Peyer's patch (tissue), 4 donors: ENCODE measurements at regions not wholly inside any gene's neighbourhood (a gene's known extent, or its start where the extent isn't known, plus 50 kb on each side); places are given as distances from the start of the nearest gene placed in this dataset.

Experiments
- DNase-seq, 3 donors: peaks; one replicate each; pipeline ENCODE4 v3.0.0-alpha.2; 2017 to 2019
- H3K27ac ChIP-seq, 4 donors: fragments of 200-600 bp; sonication (generic); one replicate each; pipeline ENCODE4 v1.5.1; 2016 to 2019
- H3K27me3 ChIP-seq, 2 donors: fragments of 200-600 bp; sonication (generic); one replicate each; pipeline ENCODE4 v1.5.1; 2019
- H3K36me3 ChIP-seq, 3 donors: fragments of 200-600 bp; sonication (generic); one replicate each; pipeline ENCODE4 v1.5.1; 2016 to 2019
- H3K4me1 ChIP-seq, 4 donors: fragments of 200-600 bp; sonication (generic); one replicate each; pipeline ENCODE4 v1.5.1; 2016 to 2019
- H3K4me3 ChIP-seq, 4 donors: fragments of 200-600 bp; sonication (generic); 1 replicate in 3 of 4; 2 replicates in 1 of 4; pipeline ENCODE4 v1.5.1; 2016 to 2019; ENCODE audit warnings: mild to moderate bottlenecking in 1 of 4
- H3K9me3 ChIP-seq, 4 donors: fragments of 200-600 bp; sonication (generic); one replicate each; pipeline ENCODE4 v1.5.1; 2016 to 2019; ENCODE audit warnings: mild to moderate bottlenecking in 1 of 4
- POLR2A ChIP-seq, 2 donors: fragments of 450-650 bp; IDR thresholded peaks; one replicate each; pipeline ENCODE4 v1.5.1; 2017; ENCODE audit warnings: antibody characterized with exemption in 2 of 2, mild to moderate bottlenecking in 2 of 2, moderate library complexity in 2 of 2
- TF ChIP-seq, protein P1 (sequence below), 6 experiments: fragments of 450-650 bp in 4 of 6; fragments of 200-600 bp in 2 of 6; sonication (generic) in 1 of 6; IDR thresholded peaks; one replicate each; pipeline ENCODE4 v1.5.1; 2017 to 2019; ENCODE audit warnings: antibody characterized with exemption in 6 of 6, mild to moderate bottlenecking in 3 of 6, moderate library complexity in 1 of 6

DNA sequence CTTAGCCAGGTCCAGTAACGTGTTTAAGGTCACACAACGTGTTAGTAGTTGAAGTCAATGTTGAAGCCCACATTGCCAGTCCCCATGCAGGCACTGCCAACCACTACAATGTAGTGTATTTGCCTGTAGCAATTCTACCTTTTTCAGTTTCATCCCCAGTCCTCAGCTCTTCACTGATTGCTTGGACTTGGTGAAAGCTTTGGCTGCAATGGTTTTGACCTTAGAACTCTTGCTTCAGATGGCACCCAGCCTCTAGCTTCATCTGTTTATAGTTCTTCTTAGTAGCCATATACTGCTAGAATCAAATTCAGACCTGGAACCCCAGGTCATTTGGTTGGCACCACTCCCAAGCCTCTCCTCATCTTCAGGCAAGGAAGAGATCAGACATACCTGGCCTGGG is 345.4 kb upstream of the SEMA6D start:
- H3K36me3 ChIP-seq = no peaks in the 10 kb centered on the region
- no peaks in the 10 kb centered on the region for H3K27me3 ChIP-seq
- no peak overlapping the region for H3K27ac ChIP-seq
- no peak overlapping the region for H3K4me3 ChIP-seq
- no peaks in the 10 kb centered on the region for H3K9me3 ChIP-seq
- no peaks in the 10 kb centered on the region for H3K4me1 ChIP-seq
- TF ChIP-seq POLR2A (IDR thresholded peaks at IDR 0.05) = no peak
- TF ChIP-seq, protein P1, sequence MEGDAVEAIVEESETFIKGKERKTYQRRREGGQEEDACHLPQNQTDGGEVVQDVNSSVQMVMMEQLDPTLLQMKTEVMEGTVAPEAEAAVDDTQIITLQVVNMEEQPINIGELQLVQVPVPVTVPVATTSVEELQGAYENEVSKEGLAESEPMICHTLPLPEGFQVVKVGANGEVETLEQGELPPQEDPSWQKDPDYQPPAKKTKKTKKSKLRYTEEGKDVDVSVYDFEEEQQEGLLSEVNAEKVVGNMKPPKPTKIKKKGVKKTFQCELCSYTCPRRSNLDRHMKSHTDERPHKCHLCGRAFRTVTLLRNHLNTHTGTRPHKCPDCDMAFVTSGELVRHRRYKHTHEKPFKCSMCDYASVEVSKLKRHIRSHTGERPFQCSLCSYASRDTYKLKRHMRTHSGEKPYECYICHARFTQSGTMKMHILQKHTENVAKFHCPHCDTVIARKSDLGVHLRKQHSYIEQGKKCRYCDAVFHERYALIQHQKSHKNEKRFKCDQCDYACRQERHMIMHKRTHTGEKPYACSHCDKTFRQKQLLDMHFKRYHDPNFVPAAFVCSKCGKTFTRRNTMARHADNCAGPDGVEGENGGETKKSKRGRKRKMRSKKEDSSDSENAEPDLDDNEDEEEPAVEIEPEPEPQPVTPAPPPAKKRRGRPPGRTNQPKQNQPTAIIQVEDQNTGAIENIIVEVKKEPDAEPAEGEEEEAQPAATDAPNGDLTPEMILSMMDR (IDR thresholded peaks at IDR 0.05) = no peak
- no peak for DNase-seq

GRCh38 chr15:47374222-47374621 is 343.1 kb upstream of the SEMA6D start:
- Histone ChIP-seq H3K27me3 (no peaks in the 10 kb centered on the region), H3K27ac (no peak overlapping the region), H3K9me3 (no peaks in the 10 kb centered on the region), H3K36me3 (no peaks in the 10 kb centered on the region), H3K4me3 (no peak overlapping the region), H3K4me1 (no peaks in the 10 kb centered on the region)
- DNase-seq = no peak
- TF ChIP-seq, protein P1 (IDR thresholded peaks at IDR 0.05) = peak in 1 of 6 experiments; percentile 27
- no peak for TF ChIP-seq POLR2A (IDR thresholded peaks at IDR 0.05)

DNA sequence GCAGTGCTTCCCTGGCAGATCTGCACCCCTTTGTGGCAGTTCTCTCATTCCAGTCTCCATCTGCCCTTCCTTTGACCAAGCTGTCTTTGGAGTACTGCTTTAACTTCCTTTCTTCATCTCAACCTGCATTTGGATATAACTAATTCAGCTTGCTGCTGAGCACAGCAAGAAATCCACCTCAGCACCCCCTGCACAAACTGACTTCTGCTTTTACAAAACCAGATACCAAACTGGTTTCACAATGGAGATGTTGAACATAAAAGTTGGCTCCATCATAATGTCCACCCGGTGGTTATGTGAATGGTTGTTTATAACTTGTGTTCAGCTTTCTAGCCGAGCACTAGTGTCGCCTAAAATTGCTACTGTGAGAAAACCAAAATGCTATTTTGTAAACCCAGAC is 341.1 kb upstream of the SEMA6D start:
- no peak overlapping the region for H3K4me3 ChIP-seq
- no peak overlapping the region for H3K27ac ChIP-seq
- no peaks in the 10 kb centered on the region for H3K27me3 ChIP-seq
- no peaks in the 10 kb centered on the region for H3K36me3 ChIP-seq
- no peaks in the 10 kb centered on the region for H3K9me3 ChIP-seq
- TF ChIP-seq, protein P1 (IDR thresholded peaks at IDR 0.05) = no peak
- no peak for TF ChIP-seq POLR2A (IDR thresholded peaks at IDR 0.05)
- H3K4me1 ChIP-seq = no peaks in the 10 kb centered on the region
- no peak for DNase-seq

DNA sequence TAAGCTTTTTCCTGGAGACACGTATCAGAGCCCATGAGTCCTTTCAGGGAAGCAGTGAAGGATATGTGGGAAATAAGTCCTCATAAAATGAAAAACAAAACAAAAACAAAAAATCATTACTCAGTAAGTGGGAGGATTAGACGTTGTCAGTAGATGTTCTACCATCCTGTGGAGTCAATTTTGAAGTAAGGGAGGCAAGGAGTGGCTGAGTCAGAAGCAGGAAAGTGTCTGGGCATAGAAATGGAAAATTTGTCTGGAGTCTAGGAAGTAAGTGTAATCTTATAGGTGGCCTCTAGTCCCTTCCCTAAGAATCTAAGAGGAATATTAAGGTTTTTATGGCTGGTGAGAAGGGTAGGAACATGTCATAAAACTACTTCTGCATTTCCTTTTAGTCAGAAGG is 339.8 kb upstream of the SEMA6D start:
- no peaks in the 10 kb centered on the region for H3K4me1 ChIP-seq
- H3K9me3 ChIP-seq = no peaks in the 10 kb centered on the region
- H3K36me3 ChIP-seq = no peaks in the 10 kb centered on the region
- no peak overlapping the region for H3K4me3 ChIP-seq
- TF ChIP-seq, protein P1 (IDR thresholded peaks at IDR 0.05) = no peak
- TF ChIP-seq POLR2A (IDR thresholded peaks at IDR 0.05) = no peak
- H3K27ac ChIP-seq = no peak overlapping the region
- H3K27me3 ChIP-seq = no peaks in the 10 kb centered on the region
- DNase-seq = no peak

GRCh38 chr15:47378527-47378926 is 338.8 kb upstream of the SEMA6D start:
- Histone ChIP-seq H3K36me3 (no peaks in the 10 kb centered on the region), H3K27ac (no peak overlapping the region), H3K4me1 (no peaks in the 10 kb centered on the region), H3K27me3 (no peaks in the 10 kb centered on the region), H3K9me3 (no peaks in the 10 kb centered on the region), H3K4me3 (no peak overlapping the region)
- no peak for DNase-seq
- TF ChIP-seq POLR2A (IDR thresholded peaks at IDR 0.05) = no peak
- TF ChIP-seq, protein P1 (IDR thresholded peaks at IDR 0.05) = no peak

DNA sequence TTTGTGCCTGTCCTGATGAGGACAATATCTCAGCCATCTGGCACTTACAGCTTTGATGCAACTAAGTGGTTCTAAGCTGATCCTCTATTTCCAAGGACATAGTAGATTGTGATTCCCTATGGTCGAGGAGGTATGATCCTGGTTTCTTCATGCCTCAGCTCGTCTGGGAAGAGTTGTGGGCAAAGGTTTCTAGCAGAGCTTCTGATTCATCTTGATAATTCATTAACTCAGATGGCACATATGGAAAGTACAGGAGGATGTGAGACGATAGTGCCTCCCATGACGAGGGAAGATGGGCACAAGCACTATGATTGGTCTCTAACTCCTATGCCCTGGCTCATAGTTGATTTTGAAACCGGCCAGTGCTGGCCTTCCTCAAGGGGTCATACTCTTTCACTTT is 334.2 kb upstream of the SEMA6D start:
- no peak for DNase-seq
- no peaks in the 10 kb centered on the region for H3K27me3 ChIP-seq
- H3K4me3 ChIP-seq = no peak overlapping the region
- no peak overlapping the region for H3K27ac ChIP-seq
- TF ChIP-seq POLR2A (IDR thresholded peaks at IDR 0.05) = no peak
- TF ChIP-seq, protein P1 (IDR thresholded peaks at IDR 0.05) = no peak
- H3K4me1 ChIP-seq = no peaks in the 10 kb centered on the region
- H3K9me3 ChIP-seq = no peaks in the 10 kb centered on the region
- no peaks in the 10 kb centered on the region for H3K36me3 ChIP-seq
